ENCODE measurements at regions not wholly inside any gene's neighbourhood (a gene's known extent, or its start where the extent isn't known, plus 50 kb on each side); places are given as distances from the start of the nearest gene placed in this dataset.
"Not testable (repeated sequence)": the region's sequence is repeated elsewhere in the genome, so short reads cannot be mapped to it uniquely, and the experiment has no call there.

DNA sequence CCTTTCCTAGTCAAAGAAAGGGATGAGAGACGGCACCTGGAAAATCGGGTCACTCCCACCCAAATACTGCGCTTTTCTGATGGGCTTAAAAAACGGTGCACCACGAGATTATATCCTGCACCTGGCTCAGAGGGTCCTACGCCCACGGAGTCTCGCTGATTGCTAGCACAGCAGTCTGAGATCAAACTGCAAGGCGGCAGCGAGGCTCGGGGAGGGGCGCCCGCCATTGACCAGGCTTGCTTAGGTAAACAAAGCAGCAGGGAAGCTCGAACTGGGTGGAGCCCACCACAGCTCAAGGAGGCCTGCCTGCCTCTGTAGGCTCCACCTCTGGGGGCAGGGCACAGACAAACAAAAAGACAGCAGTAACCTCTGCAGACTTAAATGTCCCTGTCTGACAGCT, 309.9 kb downstream of the KIF20B start:
- not testable (repeated sequence) for DNase-seq (ENCODE audit: low spot score in 2 of 2); FAIRE-seq

DNA sequence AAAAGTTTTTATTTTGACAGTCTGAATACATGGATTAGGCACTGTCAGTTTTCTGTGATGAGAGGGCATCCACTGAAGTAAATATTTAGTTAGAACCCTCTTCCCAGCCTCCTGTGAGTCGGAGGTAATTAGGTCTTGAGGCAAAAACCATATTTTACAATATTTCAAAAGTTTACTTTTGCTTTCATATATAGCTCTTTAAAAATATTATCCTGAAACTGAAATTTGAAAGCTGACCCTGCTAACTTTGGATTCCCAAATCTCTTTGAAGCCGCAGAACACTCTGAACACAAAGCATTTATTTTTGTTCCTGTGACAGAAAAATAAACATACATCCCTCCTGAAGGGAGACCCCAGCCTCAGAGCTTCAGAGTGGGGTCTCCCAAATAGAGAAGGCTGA, 317.4 kb downstream of the KIF20B start:
- DNase-seq (ENCODE audit: low spot score in 2 of 2) (no peak), FAIRE-seq (no peak)

DNA sequence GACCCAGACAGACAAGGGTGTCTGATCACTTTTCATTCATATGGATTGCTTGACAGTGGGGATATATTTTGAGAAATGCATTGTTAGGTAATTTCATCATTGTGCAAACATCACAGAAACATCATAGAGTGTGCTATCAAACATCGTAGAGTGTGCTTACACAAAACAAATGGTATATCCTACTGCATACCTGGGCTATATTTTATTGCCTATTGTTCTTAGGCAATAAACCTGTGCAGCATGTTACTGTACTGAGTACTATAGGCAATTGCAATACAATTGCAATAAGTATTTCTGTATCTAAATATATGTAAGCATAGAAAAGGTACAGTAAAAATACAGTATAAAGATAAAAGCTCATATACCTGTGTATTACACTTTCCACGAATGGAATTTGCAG, 319.1 kb downstream of the KIF20B start:
- DNase-seq (ENCODE audit: low spot score in 2 of 2) (no peak), FAIRE-seq (no peak)

DNA sequence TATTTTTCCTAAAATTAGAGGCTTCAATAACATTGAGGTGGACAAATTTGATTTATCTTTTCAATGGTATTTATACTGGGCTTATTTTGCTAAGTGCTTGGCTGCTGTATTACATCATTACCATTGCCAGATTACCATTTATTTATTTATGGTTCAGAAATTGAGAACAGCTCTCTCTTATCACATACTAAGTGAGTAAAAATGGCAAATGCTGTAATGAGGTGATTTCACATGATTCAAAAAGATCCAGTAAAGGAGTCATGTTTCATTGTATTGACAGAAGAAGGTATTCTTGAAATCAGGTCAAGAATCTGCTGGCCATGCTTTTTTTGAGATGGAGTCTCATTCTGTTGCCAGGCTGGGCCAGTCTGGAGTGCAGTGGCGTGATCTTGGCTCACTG, 322.6 kb downstream of the KIF20B start:
- no peak for FAIRE-seq

DNA sequence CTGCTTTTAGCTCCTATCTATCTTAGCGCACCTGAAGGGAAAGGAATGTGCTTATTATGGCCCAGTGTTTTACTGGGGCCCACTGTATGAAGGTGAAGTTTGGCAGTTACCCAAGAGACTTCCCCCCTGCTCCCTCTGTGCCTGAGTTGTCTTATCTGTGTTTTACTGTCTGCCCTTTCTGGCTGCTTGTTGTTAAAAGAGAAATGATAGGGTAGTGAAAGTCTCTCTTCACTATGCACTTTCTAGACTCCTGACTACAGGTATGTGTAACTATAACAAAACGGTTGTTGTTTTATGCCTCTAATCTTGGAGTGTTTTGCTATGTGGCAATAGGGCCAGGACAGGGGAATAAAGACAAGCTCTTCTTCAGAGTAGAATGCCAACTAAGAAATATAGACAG, 326.9 kb downstream of the KIF20B start:
- DNase-seq (ENCODE audit: low spot score in 2 of 2) (no peak), FAIRE-seq (no peak)

More for the DNA sequence above, 322.6 kb downstream of the KIF20B start:
- no peak for DNase-seq (ENCODE audit: low spot score in 2 of 2)

DNA sequence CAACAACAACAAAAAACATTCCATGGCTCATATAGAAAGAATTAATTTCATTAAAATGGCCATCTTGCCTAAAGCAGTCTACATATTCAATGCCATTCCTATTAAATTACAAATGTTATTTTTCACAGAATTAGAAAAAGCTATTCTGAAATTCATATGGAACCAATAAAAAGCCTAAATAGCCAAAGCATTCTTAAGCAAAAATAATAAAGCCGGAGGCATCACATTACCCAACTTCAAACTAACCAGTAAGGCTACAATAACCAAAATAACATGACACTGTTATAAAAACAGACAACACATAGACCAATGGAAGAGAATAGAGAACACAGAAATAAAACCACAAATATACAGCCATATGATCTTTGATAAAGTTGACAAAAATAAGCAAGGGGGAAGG, 330.4 kb downstream of the KIF20B start:
- DNase-seq (ENCODE audit: low spot score in 2 of 2) (no peak), FAIRE-seq (no peak)

DNA sequence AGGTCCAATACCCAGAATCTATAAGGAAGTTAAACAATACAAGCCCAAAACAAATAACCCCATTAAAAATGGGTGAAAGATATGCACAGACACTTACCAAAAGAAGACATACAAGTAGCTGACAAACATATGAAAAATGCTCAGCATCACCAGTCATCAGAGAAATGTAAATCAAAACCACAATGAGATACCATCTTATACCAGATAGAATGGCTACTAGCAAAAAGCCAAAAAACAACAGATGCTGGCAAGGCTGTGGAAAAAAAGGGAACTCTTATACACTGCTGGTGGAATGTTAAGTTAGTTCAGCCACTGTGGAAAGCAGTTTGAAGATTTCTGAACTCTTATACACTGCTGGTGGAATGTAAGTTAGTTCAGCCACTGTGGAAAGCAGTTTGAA, 331.1 kb downstream of the KIF20B start:
- FAIRE-seq = no peak
- no peak for DNase-seq (ENCODE audit: low spot score in 2 of 2)

DNA sequence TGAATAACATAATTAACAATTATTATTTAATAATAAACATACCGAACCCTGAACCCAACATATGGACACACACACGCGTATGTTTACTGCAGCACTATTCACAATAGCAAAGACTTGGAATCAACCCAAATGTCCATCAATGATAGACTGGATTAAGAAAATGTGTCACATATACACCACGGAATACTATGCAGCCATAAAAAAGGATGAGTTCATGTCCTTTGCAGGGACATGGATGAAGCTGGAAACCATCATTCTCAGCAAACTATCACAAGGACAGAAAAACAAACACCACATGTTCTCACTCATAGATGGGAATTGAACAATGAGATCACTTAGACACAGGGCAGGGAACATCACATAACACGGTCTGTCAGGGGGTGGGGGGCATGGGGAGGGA, 333.5 kb downstream of the KIF20B start:
- not testable (repeated sequence) for FAIRE-seq; DNase-seq (ENCODE audit: low spot score in 2 of 2)

DNA sequence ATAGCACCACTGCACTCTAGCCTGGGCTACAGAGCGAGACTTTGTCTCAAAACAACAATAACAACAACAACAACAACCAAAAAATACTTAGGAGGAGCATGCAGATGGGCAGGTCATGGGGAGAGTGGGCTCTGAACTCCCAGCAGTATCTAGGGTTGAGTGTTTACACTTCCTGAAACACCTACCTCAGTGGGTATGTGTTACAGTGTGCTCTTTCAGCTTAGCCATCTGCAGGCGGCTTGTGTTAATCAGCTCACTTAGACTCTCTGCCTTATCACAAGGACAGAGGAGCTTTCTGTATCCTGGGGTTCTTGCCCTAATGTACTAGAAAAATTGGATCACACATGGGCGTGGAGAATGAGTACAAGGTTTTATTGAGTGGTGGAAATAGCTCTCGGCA, 340.2 kb downstream of the KIF20B start:
- no peak for FAIRE-seq

DNA sequence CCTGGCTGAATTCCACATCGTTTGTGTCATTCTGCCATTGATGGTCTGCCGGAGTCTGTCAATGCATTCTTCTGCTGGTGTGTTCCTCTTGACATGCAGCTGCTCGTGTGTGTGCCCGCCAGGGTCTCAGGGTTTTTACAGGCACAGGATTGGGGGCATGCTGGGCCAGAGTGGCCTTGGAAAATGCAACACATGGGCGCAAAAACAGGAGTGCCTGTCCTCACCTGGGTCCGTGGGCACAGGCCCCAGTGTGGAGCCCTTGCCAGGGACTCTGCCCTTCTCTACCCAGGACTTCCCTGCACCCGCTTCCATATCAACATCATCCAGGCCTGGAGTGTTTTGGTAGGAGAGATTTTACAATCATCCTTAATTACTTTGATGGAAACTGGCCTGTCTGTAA, 340.7 kb downstream of the KIF20B start:
- FAIRE-seq = no peak
- no peak for DNase-seq (ENCODE audit: low spot score in 2 of 2)

More for the DNA sequence above, 340.2 kb downstream of the KIF20B start:
- no peak for DNase-seq (ENCODE audit: low spot score in 2 of 2)

DNA sequence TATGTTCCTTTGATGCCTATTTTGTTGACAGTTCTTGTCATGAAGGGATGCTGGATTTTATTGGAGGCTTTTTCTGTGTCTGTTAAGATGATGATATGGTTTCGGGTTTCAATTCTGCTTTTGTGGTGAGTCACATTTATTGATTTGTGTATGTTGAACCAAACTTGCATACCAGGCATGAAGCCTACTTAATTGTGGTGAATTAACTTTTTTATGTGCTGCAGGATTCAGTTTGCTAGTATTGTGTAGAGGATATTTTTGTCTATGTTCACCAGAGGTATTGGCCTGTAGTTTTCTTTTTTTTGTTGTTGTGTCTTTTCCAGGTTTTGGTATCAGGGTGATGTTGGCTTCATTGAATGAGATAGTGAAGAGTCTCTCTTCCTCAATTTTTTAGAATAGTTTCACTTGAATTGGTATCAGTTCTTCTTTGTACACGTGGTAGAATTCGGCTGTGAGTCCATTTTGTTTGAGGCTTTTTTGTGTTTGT, 345.9 kb downstream of the KIF20B start:
- DNase-seq (ENCODE audit: low spot score in 2 of 2) = no peak
- FAIRE-seq = no peak

DNA sequence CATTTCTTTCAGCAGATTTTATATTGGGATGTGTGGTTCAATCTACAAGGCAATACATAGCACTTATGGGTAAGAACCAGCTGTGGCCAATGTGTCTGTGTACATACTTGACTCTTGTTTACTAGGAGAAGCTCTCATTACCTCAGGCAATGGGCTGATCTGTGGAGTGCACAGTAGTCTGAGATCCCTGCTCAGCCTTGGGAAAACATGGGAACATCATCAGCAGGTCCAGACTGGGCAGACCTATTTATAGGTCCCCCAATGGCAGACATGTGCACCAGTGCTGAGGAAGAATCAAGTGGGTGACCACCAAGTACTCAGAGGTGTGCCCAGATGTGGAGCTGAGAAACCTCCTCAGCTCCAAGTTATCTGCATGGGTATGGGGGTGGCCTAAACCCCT, 349.7 kb downstream of the KIF20B start:
- DNase-seq (ENCODE audit: low spot score in 2 of 2) = no peak
- no peak for FAIRE-seq

DNA sequence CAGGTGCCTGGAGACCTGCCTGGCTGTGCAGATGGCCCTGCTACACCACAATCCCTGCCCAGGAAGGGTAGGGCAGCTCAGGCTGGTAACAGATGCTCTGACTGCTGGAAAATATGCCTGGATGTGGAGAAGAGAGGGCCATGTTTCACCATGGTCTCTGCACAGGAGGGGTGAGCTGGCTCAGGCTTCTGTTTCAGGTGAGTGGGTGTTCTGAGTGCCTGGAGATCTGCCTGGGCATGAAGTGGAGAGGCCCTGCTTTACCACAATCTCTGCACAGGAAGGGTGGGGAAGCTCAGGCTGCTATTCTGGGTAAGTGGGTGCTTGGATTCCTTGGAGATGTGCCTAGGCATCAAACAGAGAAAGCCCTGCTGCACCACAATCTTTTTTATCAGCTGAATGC, 350.1 kb downstream of the KIF20B start:
- DNase-seq (ENCODE audit: low spot score in 2 of 2) = no peak
- no peak for FAIRE-seq

DNA sequence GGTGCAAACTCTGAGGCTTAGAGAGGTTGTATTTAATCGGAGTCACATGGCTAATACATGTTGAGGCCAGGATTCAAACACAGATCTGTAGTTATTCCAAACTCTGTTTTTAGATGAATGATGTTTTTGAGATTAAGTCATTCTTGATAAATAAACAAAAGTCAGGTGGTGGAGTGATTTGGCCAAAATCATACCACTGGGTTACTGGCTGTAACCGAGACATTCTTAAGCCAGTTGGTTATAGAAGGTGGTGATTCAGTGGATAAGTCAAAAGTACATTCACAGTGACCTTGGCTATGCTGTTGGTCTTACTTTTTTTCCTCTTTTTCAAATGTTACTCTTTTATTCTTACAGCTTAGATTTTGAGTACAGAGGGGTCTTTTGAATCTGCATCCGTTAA, 361.4 kb downstream of the KIF20B start:
- no peak for FAIRE-seq
- DNase-seq (ENCODE audit: low spot score in 2 of 2) = no peak

DNA sequence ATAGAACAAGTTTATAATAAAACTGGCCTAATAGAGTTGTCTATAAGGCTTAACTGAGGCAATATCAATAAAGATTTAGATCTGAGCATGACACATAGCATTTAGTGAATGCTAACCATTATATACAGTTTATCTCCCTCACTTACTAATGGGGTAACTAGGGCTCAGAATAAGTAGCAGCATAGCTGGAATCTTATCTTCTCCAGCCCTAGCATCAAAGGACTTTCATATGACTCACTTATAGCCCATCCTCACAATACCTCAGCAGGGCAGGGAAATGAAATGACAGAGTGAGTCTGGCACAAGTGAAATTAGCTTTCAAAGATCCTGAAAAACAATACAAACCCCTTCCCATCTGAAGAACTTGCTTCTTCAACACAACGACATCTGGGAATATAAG, 362.9 kb downstream of the KIF20B start:
- FAIRE-seq = no peak
- no peak for DNase-seq (ENCODE audit: low spot score in 2 of 2)

DNA sequence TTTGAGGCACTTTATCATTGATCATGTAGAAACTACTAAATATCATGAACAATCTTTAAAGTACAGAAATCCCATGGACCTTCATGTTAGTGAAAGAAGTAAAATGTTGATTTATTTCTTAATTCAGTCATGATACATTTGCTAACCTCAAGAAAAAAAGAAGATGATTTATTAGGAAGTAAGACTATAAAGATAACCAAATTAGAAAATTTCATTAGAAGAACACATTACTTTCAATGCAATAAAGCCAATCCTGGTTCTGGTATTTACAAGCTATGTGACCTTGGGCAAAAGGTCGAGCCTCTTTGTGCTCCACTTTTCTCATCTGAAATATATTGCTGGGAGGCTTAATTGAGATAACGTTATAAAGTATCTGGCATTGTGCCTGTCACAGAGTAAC, 365.0 kb downstream of the KIF20B start:
- no peak for FAIRE-seq
- DNase-seq (ENCODE audit: low spot score in 2 of 2) = no peak

DNA sequence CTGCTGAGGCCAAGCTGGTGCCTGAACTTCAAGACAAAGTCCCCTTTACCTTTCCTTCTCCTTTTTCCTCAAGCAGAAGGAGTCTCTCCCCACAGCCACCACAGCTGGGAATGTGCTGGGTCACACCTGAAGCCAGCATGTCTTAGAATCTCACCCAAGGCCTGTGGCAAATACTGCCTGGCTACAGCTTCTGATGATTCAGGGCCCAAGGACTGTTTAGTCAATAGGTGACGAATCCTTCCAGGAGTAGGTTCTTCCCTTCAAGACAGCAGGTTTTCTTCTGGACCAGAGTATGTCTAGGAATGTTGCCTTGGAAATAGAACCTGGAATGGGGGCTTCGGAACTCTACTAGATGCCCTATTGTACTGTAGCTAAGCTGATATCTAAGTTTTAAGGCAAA, 374.6 kb downstream of the KIF20B start:
- FAIRE-seq = no peak
- no peak for DNase-seq (ENCODE audit: low spot score in 2 of 2)

DNA sequence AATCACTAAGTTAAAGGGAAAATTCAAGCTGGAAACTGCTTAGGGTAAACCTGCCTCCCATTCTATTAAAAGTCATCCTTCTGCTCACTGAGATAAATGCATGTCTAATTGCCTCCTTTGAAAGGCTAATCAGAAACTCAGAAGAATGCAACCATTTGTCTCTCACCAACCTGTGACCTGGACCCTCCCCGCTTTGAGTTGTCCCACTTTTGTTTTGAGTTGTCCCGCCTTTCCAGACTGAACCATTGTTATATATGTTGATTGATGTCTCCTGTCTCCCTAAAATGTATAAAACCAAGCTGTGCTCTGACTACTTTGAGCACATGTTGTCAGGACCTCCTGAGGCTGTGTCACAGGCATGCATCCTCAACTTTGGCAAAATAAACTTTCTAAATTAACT, 378.4 kb downstream of the KIF20B start:
- no peak for FAIRE-seq
- DNase-seq (ENCODE audit: low spot score in 2 of 2) = no peak

DNA sequence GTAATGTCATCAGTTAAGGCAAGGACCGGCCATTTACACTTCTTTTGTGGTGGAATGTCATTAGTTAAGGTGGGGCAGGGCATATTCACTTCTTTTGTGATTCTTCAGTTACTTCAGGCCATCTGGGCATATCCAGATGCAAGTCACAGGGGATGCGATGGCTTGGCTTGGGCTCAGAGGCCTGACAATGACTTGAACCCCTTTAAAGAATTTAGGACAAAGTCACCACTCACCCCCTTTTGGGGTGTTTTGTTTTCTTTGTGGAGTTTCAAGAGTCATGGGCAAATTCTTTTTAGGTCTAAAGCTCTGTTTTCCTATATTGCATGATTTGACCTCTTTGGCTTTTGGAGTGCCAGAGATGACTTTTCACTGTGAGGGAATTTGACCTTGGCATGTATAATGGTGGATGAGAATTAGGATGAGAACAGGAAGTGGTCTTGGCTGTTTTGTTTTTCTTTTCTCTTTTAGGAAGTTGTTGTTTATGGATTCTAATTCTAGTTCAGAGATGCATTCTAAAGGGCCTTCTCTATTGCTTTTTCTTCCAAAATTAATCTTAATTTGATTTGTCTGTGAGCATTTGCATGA, 385.3 kb downstream of the KIF20B start:
- not testable (repeated sequence) for FAIRE-seq; DNase-seq (ENCODE audit: low spot score in 2 of 2)

DNA sequence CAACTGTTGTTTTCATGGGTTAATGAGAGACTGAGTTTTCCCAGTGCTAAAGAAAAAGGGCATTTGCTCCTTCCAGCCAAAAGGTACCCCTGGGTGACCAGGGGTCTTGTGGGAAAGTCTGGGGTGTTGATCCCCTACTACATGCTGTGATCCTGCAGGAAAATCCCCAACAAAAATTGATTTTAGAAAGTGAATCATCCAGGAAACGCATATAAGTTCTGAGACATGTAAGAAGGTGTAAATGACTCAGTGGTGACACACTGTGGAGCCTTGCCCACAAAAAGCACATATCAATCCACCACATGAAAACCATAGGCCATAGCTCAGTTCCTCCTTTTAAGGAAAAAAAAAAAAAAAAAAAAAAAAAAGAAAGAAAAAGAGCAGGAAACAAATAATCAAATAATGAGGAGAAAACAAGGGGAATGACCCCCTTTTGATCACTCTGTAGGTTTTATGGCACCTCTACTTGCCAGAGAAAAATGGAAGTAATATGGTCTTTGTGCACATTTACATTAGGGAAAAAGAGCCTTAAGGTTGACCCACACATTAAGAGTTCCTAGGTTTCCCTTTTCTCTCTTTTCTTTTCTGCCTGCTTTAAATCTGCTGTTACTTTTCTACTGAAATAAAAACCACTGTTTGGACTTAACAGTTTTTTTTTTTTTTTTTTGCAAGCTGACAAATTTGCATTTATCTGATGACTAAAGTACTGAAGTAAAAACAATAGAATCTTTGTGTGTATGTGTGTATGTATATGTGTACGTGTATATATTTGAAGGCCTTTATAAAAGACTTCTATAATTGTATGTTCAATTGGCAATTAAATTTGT, 386.0 kb downstream of the KIF20B start:
- no peak for FAIRE-seq
- no peak for DNase-seq (ENCODE audit: low spot score in 2 of 2)

DNA sequence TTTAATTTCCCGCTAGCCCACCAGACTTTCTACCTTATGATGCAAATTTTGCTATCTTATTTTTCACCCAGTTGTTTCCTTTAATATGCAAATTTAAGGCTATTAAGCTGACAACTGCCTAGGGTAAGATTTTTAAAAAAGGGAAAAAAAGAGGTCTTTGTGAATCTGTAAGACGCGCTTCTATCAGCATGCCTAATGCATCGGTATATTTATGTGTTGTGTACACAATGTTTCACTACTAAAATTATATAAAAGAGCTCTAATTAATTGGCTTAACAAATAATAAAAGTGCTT, 386.6 kb downstream of the KIF20B start:
- no peak for DNase-seq (ENCODE audit: low spot score in 2 of 2)
- no peak for FAIRE-seq

DNA sequence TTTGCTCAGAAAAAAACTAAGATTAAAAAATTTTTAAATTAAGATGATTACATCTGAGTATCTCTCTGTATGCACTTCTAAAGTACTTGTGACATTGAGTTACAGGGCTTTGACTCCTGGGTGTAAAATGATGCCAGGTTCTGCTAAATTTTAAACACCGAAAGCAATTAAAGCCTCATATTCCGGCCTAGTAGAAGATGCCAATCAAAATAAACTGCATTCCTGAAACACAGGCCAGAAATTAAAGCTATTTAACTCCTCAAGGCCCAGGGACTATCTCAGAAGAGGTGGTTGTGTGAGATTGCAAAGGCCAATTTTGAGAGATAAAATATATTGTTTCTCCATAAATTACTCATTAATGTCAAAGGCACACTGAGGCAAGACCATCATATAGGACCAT, 388.3 kb downstream of the KIF20B start:
- FAIRE-seq = no peak

More for the DNA sequence above, 388.3 kb downstream of the KIF20B start:
- DNase-seq (ENCODE audit: low spot score in 2 of 2) = no peak

All from frontal cortex (tissue), 3 donors.